NB4 (cell line): ENCODE measurements at regions not wholly inside any gene's neighbourhood (a gene's known extent, or its start where the extent isn't known, plus 50 kb on each side); places are given as distances from the start of the nearest gene placed in this dataset.

Experiments used
- POLR2A ChIP-seq: IDR thresholded peaks from 2 replicates; pipeline ENCODE4 v1.6.1; 2011; ENCODE audit warnings: mild to moderate bottlenecking; ENCODE audit not compliant: insufficient read length; ENCODE audit errors: extremely low read depth
- TF ChIP-seq, protein P1 (sequence below): IDR thresholded peaks from one replicate; pipeline ENCODE4 v1.5.1; 2012; ENCODE audit warnings: low read depth, low read length

DNA sequence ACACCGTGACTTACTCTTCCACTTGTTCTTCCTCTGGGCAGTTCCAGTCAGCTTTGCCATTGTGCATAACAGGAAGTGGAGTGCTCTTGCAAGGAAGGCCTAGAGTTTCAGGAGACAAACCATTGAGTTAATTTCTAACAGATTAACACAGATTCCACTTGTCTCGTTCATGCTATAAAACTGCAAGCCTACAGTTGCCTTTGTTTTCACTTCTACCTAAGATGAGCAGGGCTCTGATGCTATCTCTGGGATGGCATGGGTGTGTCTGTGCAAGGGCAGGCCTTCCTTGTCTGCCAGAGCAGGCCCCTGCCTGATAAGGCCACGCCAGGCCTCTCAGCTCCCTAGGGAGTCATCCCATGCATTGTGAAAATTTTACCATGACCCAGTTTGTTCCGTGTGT, 67.7 kb upstream of the PGRMC2 start:
- no peak for TF ChIP-seq POLR2A
- TF ChIP-seq, protein P1, sequence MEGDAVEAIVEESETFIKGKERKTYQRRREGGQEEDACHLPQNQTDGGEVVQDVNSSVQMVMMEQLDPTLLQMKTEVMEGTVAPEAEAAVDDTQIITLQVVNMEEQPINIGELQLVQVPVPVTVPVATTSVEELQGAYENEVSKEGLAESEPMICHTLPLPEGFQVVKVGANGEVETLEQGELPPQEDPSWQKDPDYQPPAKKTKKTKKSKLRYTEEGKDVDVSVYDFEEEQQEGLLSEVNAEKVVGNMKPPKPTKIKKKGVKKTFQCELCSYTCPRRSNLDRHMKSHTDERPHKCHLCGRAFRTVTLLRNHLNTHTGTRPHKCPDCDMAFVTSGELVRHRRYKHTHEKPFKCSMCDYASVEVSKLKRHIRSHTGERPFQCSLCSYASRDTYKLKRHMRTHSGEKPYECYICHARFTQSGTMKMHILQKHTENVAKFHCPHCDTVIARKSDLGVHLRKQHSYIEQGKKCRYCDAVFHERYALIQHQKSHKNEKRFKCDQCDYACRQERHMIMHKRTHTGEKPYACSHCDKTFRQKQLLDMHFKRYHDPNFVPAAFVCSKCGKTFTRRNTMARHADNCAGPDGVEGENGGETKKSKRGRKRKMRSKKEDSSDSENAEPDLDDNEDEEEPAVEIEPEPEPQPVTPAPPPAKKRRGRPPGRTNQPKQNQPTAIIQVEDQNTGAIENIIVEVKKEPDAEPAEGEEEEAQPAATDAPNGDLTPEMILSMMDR, result no peak
